ENCODE measurements at regions not wholly inside any gene's neighbourhood (a gene's known extent, or its start where the extent isn't known, plus 50 kb on each side); places are given as distances from the start of the nearest gene placed in this dataset.
"Not testable (repeated sequence)": the region's sequence is repeated elsewhere in the genome, so short reads cannot be mapped to it uniquely, and the experiment has no call there.

DNA sequence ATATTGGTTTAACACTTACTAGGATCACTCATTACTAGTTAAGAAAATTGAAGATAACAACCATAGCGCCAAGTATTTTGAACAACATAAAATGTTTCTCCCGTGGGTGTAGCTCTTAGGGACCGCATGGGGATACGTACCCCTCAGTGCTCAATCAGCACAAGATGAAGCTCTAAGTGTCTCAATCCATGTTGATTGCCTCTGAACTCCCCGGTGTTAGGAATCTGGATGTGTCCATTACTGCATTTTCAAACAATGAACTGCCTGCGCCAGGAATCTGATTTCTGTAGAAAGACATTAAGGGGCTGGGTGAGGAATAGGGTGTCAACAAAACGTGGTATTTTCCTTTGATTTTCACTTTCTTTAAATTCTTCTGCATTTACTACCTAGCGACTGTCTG lies 100.2 kb downstream of the LMO4 start:
- no peak for ATAC-seq

DNA sequence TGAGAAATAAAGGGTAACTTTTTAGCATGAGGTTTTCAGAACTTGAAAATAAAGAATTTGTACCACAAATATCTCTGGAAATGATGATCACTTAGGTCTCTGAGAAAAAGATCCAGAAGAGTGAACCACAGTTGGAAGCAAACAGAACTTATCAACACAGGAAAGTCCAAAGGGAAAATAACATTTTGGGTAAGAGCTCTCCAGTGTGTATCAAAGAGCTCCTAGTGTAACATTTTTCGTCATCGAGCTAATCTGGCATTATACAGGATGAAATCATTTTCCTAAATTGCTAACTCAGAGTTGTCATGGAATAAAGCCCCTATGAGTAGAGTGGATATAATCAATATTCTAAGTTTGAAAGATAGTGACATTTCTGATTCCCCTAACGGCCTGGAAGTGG lies 104.0 kb downstream of the LMO4 start:
- ATAC-seq, result no peak
- TF ChIP-seq OSR1 (CRISPR knock-in tag; IDR thresholded peaks at IDR 0.05), result no peak
- no peak for TF ChIP-seq TOX (CRISPR knock-in tag; IDR thresholded peaks at IDR 0.05; ENCODE audit: borderline replicate concordance)
- no peak for TF ChIP-seq BACH2 (CRISPR knock-in tag; IDR thresholded peaks at IDR 0.05; ENCODE audit: borderline replicate concordance)
- TF ChIP-seq PPARA (CRISPR knock-in tag; IDR thresholded peaks at IDR 0.05; ENCODE audit: borderline replicate concordance), result no peak
- TF ChIP-seq, protein P1, sequence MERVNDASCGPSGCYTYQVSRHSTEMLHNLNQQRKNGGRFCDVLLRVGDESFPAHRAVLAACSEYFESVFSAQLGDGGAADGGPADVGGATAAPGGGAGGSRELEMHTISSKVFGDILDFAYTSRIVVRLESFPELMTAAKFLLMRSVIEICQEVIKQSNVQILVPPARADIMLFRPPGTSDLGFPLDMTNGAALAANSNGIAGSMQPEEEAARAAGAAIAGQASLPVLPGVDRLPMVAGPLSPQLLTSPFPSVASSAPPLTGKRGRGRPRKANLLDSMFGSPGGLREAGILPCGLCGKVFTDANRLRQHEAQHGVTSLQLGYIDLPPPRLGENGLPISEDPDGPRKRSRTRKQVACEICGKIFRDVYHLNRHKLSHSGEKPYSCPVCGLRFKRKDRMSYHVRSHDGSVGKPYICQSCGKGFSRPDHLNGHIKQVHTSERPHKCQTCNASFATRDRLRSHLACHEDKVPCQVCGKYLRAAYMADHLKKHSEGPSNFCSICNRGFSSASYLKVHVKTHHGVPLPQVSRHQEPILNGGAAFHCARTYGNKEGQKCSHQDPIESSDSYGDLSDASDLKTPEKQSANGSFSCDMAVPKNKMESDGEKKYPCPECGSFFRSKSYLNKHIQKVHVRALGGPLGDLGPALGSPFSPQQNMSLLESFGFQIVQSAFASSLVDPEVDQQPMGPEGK (CRISPR knock-in tag; IDR thresholded peaks at IDR 0.05; ENCODE audit: borderline replicate concordance), result no peak
- TF ChIP-seq ZNF565 (CRISPR knock-in tag; conservative IDR thresholded peaks at IDR 0.05; ENCODE audit: low read depth), result no peak
- no peak for TF ChIP-seq ARNTL (CRISPR knock-in tag; IDR thresholded peaks at IDR 0.05; ENCODE audit: borderline replicate concordance, low read depth)
- TF ChIP-seq, protein P2, sequence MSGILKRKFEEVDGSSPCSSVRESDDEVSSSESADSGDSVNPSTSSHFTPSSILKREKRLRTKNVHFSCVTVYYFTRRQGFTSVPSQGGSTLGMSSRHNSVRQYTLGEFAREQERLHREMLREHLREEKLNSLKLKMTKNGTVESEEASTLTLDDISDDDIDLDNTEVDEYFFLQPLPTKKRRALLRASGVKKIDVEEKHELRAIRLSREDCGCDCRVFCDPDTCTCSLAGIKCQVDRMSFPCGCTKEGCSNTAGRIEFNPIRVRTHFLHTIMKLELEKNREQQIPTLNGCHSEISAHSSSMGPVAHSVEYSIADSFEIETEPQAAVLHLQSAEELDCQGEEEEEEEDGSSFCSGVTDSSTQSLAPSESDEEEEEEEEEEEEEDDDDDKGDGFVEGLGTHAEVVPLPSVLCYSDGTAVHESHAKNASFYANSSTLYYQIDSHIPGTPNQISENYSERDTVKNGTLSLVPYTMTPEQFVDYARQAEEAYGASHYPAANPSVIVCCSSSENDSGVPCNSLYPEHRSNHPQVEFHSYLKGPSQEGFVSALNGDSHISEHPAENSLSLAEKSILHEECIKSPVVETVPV (CRISPR knock-in tag; IDR thresholded peaks at IDR 0.05), result no peak
- TF ChIP-seq TCF4 (CRISPR knock-in tag; IDR thresholded peaks at IDR 0.05; ENCODE audit: borderline replicate concordance), result no peak

More for the DNA sequence above, 100.2 kb downstream of the LMO4 start:
- TF ChIP-seq ESRRG (CRISPR knock-in tag; IDR thresholded peaks at IDR 0.05) (no peak), ARNTL (CRISPR knock-in tag; IDR thresholded peaks at IDR 0.05; ENCODE audit: borderline replicate concordance, low read depth) (no peak), ISL1 (CRISPR knock-in tag; IDR thresholded peaks at IDR 0.05) (no peak), ZNF70 (CRISPR knock-in tag; IDR thresholded peaks at IDR 0.05) (no peak), ZNF565 (CRISPR knock-in tag; conservative IDR thresholded peaks at IDR 0.05; ENCODE audit: low read depth) (no peak), BACH2 (CRISPR knock-in tag; IDR thresholded peaks at IDR 0.05; ENCODE audit: borderline replicate concordance) (no peak), TCF4 (CRISPR knock-in tag; IDR thresholded peaks at IDR 0.05; ENCODE audit: borderline replicate concordance) (no peak), TOX (CRISPR knock-in tag; IDR thresholded peaks at IDR 0.05; ENCODE audit: borderline replicate concordance) (no peak), GLIS3 (CRISPR knock-in tag; IDR thresholded peaks at IDR 0.05) (no peak), ZFP30 (CRISPR knock-in tag; IDR thresholded peaks at IDR 0.05) (no peak)

DNA sequence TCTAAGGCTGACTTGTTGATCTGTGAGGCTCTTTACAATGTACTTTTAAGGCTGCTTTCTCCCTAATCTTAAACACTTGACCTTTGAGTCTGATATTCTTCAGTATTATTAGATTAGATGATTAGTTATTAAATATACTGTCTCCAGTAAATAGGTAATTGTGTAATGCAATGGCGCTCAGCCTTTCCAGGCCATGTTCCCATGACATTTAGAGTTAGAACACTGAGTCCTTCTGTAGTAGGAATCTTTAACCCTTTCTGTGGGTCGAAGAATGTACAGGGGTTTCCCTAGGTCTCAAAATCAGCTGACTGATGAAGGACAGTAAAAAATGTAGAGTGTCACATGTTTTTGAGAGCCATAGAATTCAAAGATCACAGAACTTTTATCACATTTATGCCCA lies 104.4 kb downstream of the LMO4 start:
- ATAC-seq, result not testable (repeated sequence)

DNA sequence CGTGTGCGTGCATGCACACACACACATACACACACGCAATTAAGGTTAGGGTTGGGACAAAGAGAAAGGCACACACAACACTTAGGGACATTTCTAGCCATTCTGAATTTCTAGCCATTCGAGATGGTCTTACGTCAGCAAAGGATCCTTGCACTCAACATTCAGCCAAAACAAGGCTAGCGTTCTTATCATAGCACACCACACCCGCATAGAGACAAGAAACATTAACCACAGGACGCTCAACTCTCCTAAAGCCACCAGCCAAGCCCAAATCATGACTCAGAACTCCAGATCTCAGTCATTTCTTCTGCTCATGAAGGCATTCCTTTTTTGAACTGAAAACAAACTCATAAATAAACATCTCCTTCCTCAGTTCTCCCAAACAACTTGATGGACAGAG lies 106.8 kb downstream of the LMO4 start:
- TF ChIP-seq TCF4 (CRISPR knock-in tag; IDR thresholded peaks at IDR 0.05; ENCODE audit: borderline replicate concordance), result no peak
- TF ChIP-seq, protein P1 (CRISPR knock-in tag; IDR thresholded peaks at IDR 0.05; ENCODE audit: borderline replicate concordance), result no peak
- no peak for ATAC-seq

DNA sequence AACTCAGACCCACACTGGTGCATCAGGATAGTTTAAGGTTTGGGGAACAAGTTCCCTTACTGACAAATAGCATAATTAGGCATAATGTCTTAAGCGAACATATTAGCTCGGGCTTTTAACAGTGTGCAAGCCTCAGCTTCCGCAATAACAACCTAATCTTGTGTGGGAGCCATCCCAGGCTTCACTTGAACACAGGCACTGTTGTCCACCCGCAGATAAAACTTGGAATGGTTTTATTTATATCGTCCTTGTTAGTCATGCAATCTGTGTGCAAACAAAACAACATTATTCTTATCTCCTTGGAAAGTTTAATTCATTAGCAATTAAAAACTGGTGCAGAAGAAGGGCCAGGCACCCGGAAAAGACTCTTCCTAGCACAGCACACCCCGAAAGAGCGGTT lies 107.4 kb downstream of the LMO4 start:
- ATAC-seq, result not testable (repeated sequence)

DNA sequence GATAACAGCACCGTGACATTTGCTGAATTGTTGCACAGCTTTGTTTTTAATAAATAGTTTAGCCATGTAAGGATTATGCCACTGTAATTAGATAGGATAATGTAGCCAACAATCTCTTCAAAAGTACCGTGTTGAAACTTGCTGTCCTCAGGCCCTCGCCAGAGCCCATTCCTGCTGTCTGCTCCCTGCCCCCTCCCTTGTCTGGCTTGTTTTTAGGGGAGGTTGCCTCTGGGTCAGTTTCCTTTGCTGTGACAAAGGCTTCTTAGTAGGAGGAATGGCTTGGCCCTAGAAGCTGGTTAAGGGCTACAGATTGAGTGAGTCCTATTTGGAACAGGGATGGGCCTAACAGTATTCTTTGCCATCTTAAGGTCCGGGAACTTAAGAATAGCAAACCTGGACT lies 107.9 kb downstream of the LMO4 start:
- no peak for TF ChIP-seq SNAI2 (CRISPR knock-in tag; IDR thresholded peaks at IDR 0.05)
- TF ChIP-seq ZNF70 (CRISPR knock-in tag; IDR thresholded peaks at IDR 0.05), result no peak
- TF ChIP-seq CSDC2 (CRISPR knock-in tag; IDR thresholded peaks at IDR 0.05), result no peak
- TF ChIP-seq RARB (CRISPR knock-in tag; IDR thresholded peaks at IDR 0.05), result no peak
- no peak for TF ChIP-seq ARNTL (CRISPR knock-in tag; IDR thresholded peaks at IDR 0.05; ENCODE audit: borderline replicate concordance, low read depth)
- TF ChIP-seq, protein P3, sequence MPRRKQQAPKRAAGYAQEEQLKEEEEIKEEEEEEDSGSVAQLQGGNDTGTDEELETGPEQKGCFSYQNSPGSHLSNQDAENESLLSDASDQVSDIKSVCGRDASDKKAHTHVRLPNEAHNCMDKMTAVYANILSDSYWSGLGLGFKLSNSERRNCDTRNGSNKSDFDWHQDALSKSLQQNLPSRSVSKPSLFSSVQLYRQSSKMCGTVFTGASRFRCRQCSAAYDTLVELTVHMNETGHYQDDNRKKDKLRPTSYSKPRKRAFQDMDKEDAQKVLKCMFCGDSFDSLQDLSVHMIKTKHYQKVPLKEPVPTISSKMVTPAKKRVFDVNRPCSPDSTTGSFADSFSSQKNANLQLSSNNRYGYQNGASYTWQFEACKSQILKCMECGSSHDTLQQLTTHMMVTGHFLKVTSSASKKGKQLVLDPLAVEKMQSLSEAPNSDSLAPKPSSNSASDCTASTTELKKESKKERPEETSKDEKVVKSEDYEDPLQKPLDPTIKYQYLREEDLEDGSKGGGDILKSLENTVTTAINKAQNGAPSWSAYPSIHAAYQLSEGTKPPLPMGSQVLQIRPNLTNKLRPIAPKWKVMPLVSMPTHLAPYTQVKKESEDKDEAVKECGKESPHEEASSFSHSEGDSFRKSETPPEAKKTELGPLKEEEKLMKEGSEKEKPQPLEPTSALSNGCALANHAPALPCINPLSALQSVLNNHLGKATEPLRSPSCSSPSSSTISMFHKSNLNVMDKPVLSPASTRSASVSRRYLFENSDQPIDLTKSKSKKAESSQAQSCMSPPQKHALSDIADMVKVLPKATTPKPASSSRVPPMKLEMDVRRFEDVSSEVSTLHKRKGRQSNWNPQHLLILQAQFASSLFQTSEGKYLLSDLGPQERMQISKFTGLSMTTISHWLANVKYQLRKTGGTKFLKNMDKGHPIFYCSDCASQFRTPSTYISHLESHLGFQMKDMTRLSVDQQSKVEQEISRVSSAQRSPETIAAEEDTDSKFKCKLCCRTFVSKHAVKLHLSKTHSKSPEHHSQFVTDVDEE (CRISPR knock-in tag; IDR thresholded peaks at IDR 0.05), result no peak
- no peak for TF ChIP-seq BACH2 (CRISPR knock-in tag; IDR thresholded peaks at IDR 0.05; ENCODE audit: borderline replicate concordance)
- TF ChIP-seq ZFP3 (CRISPR knock-in tag; IDR thresholded peaks at IDR 0.05), result no peak
- TF ChIP-seq ZNF565 (CRISPR knock-in tag; conservative IDR thresholded peaks at IDR 0.05; ENCODE audit: low read depth), result no peak
- TF ChIP-seq, protein P1 (CRISPR knock-in tag; IDR thresholded peaks at IDR 0.05; ENCODE audit: borderline replicate concordance), result no peak
- TF ChIP-seq ZNF8 (CRISPR knock-in tag; IDR thresholded peaks at IDR 0.05), result no peak
- TF ChIP-seq, protein P4, sequence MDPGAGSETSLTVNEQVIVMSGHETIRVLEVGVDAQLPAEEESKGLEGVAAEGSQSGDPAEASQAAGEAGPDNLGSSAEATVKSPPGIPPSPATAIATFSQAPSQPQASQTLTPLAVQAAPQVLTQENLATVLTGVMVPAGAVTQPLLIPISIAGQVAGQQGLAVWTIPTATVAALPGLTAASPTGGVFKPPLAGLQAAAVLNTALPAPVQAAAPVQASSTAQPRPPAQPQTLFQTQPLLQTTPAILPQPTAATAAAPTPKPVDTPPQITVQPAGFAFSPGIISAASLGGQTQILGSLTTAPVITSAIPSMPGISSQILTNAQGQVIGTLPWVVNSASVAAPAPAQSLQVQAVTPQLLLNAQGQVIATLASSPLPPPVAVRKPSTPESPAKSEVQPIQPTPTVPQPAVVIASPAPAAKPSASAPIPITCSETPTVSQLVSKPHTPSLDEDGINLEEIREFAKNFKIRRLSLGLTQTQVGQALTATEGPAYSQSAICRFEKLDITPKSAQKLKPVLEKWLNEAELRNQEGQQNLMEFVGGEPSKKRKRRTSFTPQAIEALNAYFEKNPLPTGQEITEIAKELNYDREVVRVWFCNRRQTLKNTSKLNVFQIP (CRISPR knock-in tag; IDR thresholded peaks at IDR 0.05; ENCODE audit: borderline replicate concordance, low read depth), result no peak
- no peak for TF ChIP-seq PPARA (CRISPR knock-in tag; IDR thresholded peaks at IDR 0.05; ENCODE audit: borderline replicate concordance)
- TF ChIP-seq ISL1 (CRISPR knock-in tag; IDR thresholded peaks at IDR 0.05), result no peak
- ATAC-seq, result no peak
